Gastroesophageal sphincter (tissue), 3 donors: ENCODE measurements at regions not wholly inside any gene's neighbourhood (a gene's known extent, or its start where the extent isn't known, plus 50 kb on each side); places are given as distances from the start of the nearest gene placed in this dataset.

Source experiments
- POLR2A ChIP-seq, 2 donors: fragments of 450-650 bp; IDR thresholded peaks; one replicate each; pipeline ENCODE4 v1.6.1; 2017; ENCODE audit warnings: antibody characterized with exemption in 2 of 2, mild to moderate bottlenecking in 2 of 2, moderate library complexity in 1 of 2
- TF ChIP-seq, protein P1 (sequence below), 4 experiments: fragments of 200-600 bp in 2 of 4; fragments of 450-650 bp in 2 of 4; sonication (generic) in 1 of 4; IDR thresholded peaks; one replicate each; pipeline ENCODE4 v1.5.1; 2017 to 2019; ENCODE audit warnings: antibody characterized with exemption in 4 of 4, mild to moderate bottlenecking in 2 of 4, moderate library complexity in 2 of 4

DNA sequence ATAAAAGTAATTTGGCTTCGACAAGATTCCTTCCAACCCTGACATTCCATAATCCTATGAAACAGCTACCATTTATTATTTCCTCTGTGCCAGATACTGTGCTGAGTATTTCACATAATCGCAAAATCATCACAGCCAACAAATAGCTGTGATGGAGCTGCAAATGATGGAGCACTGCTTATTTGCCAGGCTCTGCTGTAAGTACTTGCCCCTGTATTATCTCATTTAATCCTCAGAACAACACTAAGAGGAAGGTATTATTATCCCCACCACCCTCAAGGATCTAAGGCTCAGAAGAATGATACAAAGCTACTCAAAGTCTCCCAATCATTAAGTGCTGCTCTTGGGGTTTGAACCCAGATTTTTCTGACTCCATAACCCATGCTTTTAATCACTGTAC lies 145.5 kb downstream of the CCDC34 start:
- no peak for TF ChIP-seq POLR2A (IDR thresholded peaks at IDR 0.05)
- TF ChIP-seq, protein P1, sequence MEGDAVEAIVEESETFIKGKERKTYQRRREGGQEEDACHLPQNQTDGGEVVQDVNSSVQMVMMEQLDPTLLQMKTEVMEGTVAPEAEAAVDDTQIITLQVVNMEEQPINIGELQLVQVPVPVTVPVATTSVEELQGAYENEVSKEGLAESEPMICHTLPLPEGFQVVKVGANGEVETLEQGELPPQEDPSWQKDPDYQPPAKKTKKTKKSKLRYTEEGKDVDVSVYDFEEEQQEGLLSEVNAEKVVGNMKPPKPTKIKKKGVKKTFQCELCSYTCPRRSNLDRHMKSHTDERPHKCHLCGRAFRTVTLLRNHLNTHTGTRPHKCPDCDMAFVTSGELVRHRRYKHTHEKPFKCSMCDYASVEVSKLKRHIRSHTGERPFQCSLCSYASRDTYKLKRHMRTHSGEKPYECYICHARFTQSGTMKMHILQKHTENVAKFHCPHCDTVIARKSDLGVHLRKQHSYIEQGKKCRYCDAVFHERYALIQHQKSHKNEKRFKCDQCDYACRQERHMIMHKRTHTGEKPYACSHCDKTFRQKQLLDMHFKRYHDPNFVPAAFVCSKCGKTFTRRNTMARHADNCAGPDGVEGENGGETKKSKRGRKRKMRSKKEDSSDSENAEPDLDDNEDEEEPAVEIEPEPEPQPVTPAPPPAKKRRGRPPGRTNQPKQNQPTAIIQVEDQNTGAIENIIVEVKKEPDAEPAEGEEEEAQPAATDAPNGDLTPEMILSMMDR (IDR thresholded peaks at IDR 0.05) = no peak
